GM12872 (cell line): ENCODE measurements at regions not wholly inside any gene's neighbourhood (a gene's known extent, or its start where the extent isn't known, plus 50 kb on each side); places are given as distances from the start of the nearest gene placed in this dataset.

ENCODE experiments used
- TF ChIP-seq, protein P1 (sequence below): IDR thresholded peaks from 3 replicates; pipeline ENCODE4 v1.5.1; 2011; ENCODE audit warnings: low read depth, mild to moderate bottlenecking, low read length, moderate library complexity; ENCODE audit not compliant: insufficient read depth

DNA sequence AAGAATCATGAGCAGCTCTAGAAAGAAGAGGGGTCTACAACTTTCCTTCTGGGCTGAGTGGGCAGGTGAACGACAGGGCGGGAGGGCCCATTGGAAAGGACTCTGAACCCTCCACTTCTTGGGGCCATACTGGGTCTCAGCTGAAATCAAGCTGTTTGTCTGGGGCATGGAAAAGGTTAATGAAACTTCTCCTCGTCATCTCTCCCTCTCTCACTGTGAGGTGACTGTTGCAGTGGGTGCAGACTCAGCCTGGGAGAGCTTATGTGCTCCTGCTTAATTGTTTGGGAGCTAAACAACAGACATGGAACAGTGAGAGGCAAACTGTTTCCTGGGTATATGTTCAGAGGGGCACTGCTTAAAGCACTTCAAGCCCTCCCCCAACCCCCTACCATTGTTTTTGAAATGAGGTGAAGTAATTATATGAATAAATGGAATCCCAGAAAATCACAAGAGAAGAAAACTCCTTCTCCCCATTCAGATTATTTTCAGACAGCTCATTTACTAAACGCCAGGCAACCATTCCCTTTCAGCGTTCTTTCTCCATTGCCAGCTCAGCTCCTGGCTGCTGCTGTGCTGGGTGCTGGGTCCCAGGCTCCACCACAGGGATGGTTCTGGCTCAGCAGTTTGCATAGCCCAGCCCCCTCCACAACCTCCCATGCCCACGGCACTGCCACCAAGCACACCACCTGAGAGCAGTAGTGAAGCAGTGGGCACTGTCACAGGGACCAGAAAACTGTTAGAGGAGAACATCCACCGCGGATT lies 444.9 kb upstream of the TBL1XR1 start:
- TF ChIP-seq, protein P1, sequence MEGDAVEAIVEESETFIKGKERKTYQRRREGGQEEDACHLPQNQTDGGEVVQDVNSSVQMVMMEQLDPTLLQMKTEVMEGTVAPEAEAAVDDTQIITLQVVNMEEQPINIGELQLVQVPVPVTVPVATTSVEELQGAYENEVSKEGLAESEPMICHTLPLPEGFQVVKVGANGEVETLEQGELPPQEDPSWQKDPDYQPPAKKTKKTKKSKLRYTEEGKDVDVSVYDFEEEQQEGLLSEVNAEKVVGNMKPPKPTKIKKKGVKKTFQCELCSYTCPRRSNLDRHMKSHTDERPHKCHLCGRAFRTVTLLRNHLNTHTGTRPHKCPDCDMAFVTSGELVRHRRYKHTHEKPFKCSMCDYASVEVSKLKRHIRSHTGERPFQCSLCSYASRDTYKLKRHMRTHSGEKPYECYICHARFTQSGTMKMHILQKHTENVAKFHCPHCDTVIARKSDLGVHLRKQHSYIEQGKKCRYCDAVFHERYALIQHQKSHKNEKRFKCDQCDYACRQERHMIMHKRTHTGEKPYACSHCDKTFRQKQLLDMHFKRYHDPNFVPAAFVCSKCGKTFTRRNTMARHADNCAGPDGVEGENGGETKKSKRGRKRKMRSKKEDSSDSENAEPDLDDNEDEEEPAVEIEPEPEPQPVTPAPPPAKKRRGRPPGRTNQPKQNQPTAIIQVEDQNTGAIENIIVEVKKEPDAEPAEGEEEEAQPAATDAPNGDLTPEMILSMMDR: no peak

DNA sequence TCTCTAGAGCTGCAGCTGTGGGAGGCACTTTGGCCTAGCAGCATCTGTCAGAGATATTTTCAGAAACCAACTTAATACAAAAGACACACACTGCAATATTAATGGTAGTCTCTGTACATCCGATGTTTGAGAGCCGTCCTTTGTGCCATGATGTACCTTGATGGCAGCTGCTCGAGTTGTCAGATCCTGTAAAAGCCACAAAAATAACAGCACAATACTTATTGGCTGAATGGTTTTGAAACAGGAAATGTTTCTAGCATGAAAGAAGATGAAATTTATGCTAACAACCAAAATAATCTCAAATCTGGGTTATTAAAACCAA lies 445.5 kb upstream of the TBL1XR1 start:
- TF ChIP-seq, protein P1: no peak

DNA sequence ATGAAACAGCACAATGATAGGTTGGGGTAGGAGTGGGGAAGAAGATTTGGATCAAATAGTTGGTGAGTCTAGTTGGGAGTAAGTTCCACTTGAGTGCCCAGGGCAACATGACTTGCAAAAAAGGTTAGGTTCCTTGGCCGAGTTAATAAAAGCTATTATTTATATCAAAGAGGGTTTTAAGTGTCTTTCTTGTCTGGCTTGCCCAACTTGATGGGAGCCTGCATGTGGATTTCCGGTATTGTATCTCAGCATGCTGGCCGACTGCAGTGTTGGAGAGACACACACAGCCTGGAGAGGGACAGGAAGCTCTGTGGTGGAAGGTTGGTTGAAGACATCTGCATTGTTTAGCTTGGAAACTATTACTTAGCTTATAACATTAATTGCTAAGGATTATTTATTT lies 449.5 kb upstream of the TBL1XR1 start:
- TF ChIP-seq, protein P1: no peak

DNA sequence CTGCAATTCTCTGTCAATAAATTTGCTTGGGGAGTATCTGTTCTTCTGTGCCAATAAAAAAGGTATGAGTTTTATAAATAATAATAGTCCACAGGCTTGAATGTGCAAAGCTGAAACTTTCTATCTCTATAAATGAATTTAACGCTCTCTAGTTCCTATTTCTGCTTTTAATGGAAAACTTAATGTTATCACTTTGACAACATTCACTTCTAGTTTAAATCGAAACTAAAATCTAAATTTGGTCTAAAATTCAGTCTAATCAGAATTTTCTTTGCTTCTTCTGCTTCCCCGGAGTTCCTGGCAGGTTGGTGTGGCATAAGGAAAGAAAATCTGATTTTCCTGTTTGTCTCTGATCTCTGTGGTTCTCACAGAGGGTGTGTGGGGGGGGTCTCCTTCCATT lies 450.1 kb upstream of the TBL1XR1 start:
- TF ChIP-seq, protein P1: no peak

DNA sequence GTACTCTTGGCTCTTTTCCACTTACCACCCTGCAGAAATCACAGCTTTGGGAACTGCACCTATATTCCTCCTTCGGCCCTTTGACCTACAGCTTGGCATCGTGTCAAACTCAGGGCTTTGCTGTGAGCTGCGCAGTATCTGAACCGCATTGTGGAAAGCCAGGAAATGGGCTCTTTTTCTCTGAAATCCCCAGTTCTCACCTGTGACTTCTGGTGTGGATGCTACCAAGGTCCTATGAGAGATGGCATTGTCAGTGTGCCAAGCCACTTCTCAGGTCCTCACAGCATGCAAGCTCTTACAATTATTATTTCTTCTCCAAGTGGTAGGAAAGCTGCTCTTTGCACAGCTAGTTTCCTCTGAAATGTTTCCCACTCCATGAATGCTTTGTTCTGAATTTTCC lies 450.6 kb upstream of the TBL1XR1 start:
- TF ChIP-seq, protein P1: no peak

DNA sequence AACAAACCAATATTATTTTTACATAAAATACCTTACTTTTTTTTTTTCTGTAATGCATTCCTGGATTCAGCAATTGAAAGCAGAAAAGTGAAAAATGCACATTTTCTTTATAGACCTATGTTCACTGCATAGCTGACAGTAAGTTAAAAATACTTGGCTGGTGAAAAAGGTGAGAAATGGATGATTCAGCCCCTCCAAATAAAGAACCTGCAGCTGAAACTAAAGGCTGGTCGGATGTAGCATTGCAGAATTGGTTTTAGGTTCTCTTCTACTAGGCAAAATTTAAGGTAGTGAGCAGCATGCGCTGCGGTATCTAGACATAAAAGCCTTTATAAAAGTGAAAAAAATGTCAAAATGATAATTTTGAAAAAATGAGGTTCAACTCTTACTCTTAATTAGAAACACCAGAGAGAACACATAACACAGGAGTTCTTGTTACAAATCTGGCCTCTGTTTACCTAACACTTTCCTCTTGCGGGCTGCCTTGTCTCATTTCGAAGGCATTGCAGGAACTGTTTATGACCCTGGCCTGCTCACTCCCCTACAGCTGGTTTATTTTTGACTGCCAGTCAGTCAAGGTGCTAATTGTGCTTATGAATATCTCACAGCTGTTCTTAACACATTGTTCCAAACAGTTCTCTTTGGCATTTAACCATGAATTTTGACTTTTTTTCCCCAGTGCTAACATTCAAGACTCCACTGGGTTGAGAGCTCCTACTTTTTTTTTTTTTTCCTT lies 455.4 kb upstream of the TBL1XR1 start:
- TF ChIP-seq, protein P1: no peak

DNA sequence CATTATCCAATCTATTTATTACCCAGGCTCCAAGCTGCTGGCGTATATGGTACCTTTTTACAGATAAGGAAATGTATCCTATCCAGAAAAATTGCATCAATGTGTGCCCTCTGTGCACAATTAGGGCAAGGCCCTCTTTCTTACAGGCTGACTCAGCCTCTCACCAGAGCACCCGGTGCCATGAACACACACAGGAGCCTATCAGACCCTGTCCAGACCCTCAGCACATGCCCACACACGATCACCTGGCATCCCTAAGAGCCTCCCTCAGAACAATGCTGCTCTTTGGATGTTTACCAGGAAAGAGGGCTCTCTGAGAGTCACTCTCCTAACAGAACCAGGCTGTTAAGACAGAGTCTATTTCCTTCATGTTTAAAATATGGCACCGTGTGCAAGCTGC lies 460.0 kb upstream of the TBL1XR1 start:
- TF ChIP-seq, protein P1: no peak
